Keratinocyte (primary cell): ENCODE measurements at regions not wholly inside any gene's neighbourhood (a gene's known extent, or its start where the extent isn't known, plus 50 kb on each side); places are given as distances from the start of the nearest gene placed in this dataset.

ENCODE experiments used
- EZH2 ChIP-seq: IDR thresholded peaks from one replicate; pipeline ENCODE4 v1.6.1; 2012; ENCODE audit warnings: inconsistent platforms, mild to moderate bottlenecking, low read length, moderate library complexity
- TF ChIP-seq, protein P1 (sequence below), 3 experiments: IDR thresholded peaks in 1 of 3; conservative IDR thresholded peaks in 1 of 3; optimal IDR thresholded peaks in 1 of 3; 2 replicates in 2 of 3; 3 replicates in 1 of 3; pipeline versions ENCODE3 to v1.5.1; 2011; ENCODE audit warnings: low read length in 3 of 3, mild to moderate bottlenecking in 3 of 3, moderate library complexity in 2 of 3, control low read depth in 1 of 3, inconsistent platforms in 1 of 3; ENCODE audit not compliant: insufficient read depth in 2 of 3; ENCODE audit errors: extremely low read depth in 1 of 3

DNA sequence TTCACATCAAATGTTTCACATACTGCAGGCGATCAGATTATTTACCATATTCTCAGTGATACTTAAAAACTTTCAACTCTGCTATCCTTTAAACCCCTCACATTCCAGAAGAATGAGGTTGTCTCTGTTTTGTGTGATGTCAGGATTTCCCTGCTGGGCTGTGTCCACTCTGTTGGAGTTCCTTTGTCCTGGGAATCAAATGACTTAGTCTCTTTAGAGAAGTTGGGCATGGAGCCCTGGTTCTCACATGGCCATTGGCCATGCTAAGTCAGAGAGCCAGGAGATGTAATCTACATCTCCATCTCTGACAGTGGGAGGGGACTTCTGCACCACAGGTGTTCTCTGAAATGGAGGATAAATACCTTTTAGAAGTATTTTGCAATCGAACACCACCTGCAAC lies 205.1 kb upstream of the MAF start:
- TF ChIP-seq, protein P1, sequence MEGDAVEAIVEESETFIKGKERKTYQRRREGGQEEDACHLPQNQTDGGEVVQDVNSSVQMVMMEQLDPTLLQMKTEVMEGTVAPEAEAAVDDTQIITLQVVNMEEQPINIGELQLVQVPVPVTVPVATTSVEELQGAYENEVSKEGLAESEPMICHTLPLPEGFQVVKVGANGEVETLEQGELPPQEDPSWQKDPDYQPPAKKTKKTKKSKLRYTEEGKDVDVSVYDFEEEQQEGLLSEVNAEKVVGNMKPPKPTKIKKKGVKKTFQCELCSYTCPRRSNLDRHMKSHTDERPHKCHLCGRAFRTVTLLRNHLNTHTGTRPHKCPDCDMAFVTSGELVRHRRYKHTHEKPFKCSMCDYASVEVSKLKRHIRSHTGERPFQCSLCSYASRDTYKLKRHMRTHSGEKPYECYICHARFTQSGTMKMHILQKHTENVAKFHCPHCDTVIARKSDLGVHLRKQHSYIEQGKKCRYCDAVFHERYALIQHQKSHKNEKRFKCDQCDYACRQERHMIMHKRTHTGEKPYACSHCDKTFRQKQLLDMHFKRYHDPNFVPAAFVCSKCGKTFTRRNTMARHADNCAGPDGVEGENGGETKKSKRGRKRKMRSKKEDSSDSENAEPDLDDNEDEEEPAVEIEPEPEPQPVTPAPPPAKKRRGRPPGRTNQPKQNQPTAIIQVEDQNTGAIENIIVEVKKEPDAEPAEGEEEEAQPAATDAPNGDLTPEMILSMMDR (optimal IDR thresholded peaks at IDR 0.05 in 1 of 3, IDR thresholded peaks at IDR 0.05 in 1 of 3, conservative IDR thresholded peaks at IDR 0.05 in 1 of 3; ENCODE audit: extremely low read depth in 1 of 3, insufficient read depth in 2 of 3, low read length in 3 of 3), result no peak
- no peak for TF ChIP-seq EZH2
